BLaER1 (cell line): ENCODE measurements at regions not wholly inside any gene's neighbourhood (a gene's known extent, or its start where the extent isn't known, plus 50 kb on each side); places are given as distances from the start of the nearest gene placed in this dataset.

Source experiments
- H3K27ac ChIP-seq: shearing (Covaris generic); formaldehyde crosslinking; 2 replicates; pipeline ENCODE4 v1.8.1; 2022
- H3K27me3 ChIP-seq: shearing (Covaris generic); formaldehyde crosslinking; 2 replicates; pipeline ENCODE4 v1.8.1; 2022
- H3K36me3 ChIP-seq: shearing (Covaris generic); formaldehyde crosslinking; 2 replicates; pipeline ENCODE4 v1.8.1; 2022
- H3K4me1 ChIP-seq: shearing (Covaris generic); formaldehyde crosslinking; 2 replicates; pipeline ENCODE4 v1.8.1; 2022
- H3K4me2 ChIP-seq: shearing (Covaris generic); formaldehyde crosslinking; 2 replicates; pipeline ENCODE4 v1.8.1; 2022
- H3K4me3 ChIP-seq: shearing (Covaris generic); formaldehyde crosslinking; 2 replicates; pipeline ENCODE4 v1.8.1; 2022
- H3K9ac ChIP-seq: shearing (Covaris generic); formaldehyde crosslinking; 2 replicates; pipeline ENCODE4 v1.8.1; 2022
- H3K9me3 ChIP-seq: shearing (Covaris generic); formaldehyde crosslinking; 2 replicates; pipeline ENCODE4 v1.8.1; 2022
- H4K20me1 ChIP-seq: shearing (Covaris generic); formaldehyde crosslinking; 2 replicates; pipeline ENCODE4 v1.8.1; 2022
- Cebpa-rat ChIP-seq: shearing (Covaris generic); IDR thresholded peaks from 2 replicates; pipeline ENCODE4 v1.8.1; 2022

DNA sequence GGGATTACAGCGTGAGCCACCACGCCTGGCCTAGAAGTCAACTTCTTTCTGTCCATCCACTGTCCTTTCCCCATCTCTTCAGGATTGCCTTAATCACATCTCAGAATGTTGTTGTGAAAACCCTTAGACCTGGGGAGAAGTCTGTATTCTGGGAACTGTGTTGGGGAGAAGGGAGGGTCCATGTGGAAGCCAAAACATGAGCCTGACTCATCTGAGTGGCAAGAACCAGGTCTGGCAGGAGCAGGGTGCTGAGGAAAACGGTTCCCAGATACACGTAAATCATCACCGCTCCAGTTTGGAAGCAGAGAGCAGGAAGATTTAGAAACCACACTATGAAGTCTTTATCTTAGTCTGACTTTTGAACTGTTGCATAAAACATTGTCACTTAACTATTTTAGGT, 245.6 kb upstream of the RGS6 start:
- H3K4me2 ChIP-seq, result no peak overlapping the region
- no peak overlapping the region for H3K4me3 ChIP-seq
- H3K27ac ChIP-seq, result no peak overlapping the region
- no peaks in the 10 kb centered on the region for H4K20me1 ChIP-seq
- no peaks in the 10 kb centered on the region for H3K27me3 ChIP-seq
- TF ChIP-seq Cebpa-rat, result no peak
- no peak overlapping the region for H3K9ac ChIP-seq
- H3K9me3 ChIP-seq, result no peaks in the 10 kb centered on the region
- H3K36me3 ChIP-seq, result peaks cover 28% of the 10 kb centered on the region
- H3K4me1 ChIP-seq, result no peaks in the 10 kb centered on the region

- Histone ChIP-seq H3K9ac (no peak overlapping the region), H3K4me3 (no peak overlapping the region), H3K27ac (no peak overlapping the region), H3K9me3 (no peaks in the 10 kb centered on the region), H3K4me2 (no peak overlapping the region), H3K4me1 (no peaks in the 10 kb centered on the region), H4K20me1 (no peaks in the 10 kb centered on the region), H3K36me3 (peaks cover 28% of the 10 kb centered on the region), H3K27me3 (no peaks in the 10 kb centered on the region)
- TF ChIP-seq Cebpa-rat, result no peak
These were observed 244.9 kb upstream of the RGS6 start for GRCh38 chr14:71687166-71687831.

GRCh38 chr14:71688576-71688975, 243.7 kb upstream of the RGS6 start:
- H3K27me3 ChIP-seq, result no peaks in the 10 kb centered on the region
- TF ChIP-seq Cebpa-rat, result no peak
- no peak overlapping the region for H3K4me2 ChIP-seq
- H3K27ac ChIP-seq, result no peak overlapping the region
- H3K4me1 ChIP-seq, result no peaks in the 10 kb centered on the region
- H3K9me3 ChIP-seq, result no peaks in the 10 kb centered on the region
- no peaks in the 10 kb centered on the region for H4K20me1 ChIP-seq
- no peak overlapping the region for H3K4me3 ChIP-seq
- H3K9ac ChIP-seq, result no peak overlapping the region
- peaks cover 28% of the 10 kb centered on the region for H3K36me3 ChIP-seq

DNA sequence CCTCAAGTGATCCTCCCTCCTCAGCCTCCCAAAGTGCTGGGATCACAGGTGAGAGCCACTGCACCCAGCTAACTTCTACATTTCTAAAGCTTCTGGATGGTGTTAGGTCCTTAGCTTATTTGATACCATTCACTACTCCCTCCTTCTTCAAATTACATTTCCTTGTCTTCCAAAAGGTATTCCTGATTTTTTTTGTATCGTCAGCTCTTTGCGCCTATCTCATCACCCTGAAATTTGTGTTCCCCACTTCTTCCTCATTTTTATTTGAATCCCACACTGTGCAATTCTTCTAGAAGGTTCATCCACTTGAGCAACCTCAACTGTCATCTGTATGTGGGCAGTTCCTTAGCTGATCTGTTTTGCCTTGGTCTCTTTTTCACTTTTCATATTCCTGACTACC, 241.8 kb upstream of the RGS6 start:
- Histone ChIP-seq H3K36me3 (peaks cover 14% of the 10 kb centered on the region), H3K27me3 (no peaks in the 10 kb centered on the region), H4K20me1 (no peaks in the 10 kb centered on the region), H3K9ac (no peak overlapping the region), H3K4me3 (no peak overlapping the region), H3K4me2 (no peak overlapping the region), H3K27ac (no peak overlapping the region), H3K4me1 (no peaks in the 10 kb centered on the region), H3K9me3 (no peaks in the 10 kb centered on the region)
- TF ChIP-seq Cebpa-rat, result no peak

DNA sequence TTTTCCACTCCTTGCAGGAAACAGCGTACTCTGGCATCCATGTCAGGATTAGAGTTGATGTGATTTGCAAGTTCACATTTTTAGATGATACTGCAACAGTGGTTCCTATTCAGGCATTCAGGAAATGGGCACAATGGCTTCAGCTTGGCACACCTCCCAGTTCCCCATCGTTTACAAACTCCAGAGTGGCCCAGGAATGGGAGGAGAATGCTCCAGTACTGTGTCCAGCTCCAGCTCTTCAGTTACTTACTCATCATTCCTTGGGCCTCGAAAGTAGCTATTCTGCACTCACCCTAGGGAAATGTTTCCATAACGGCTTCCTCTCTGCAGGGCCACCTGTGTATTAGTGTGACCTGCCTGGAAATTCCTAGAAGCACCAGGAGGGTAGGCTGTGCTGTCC, 239.7 kb upstream of the RGS6 start:
- peaks cover 11% of the 10 kb centered on the region; the same call in 1 of the 2 replicates for H3K36me3 ChIP-seq
- no peaks in the 10 kb centered on the region for H4K20me1 ChIP-seq
- H3K27ac ChIP-seq, result no peak overlapping the region
- H3K4me2 ChIP-seq, result no peak overlapping the region
- H3K27me3 ChIP-seq, result no peaks in the 10 kb centered on the region
- H3K4me3 ChIP-seq, result no peak overlapping the region
- TF ChIP-seq Cebpa-rat, result no peak
- no peaks in the 10 kb centered on the region for H3K9me3 ChIP-seq
- no peak overlapping the region for H3K9ac ChIP-seq
- no peaks in the 10 kb centered on the region for H3K4me1 ChIP-seq

- Histone ChIP-seq H3K4me1 (no peaks in the 10 kb centered on the region), H3K9ac (no peak overlapping the region), H3K4me2 (no peak overlapping the region), H3K27ac (no peak overlapping the region), H3K9me3 (no peaks in the 10 kb centered on the region), H3K4me3 (no peak overlapping the region), H4K20me1 (no peaks in the 10 kb centered on the region), H3K27me3 (no peaks in the 10 kb centered on the region), H3K36me3 (peaks cover 11% of the 10 kb centered on the region; the same call in 1 of the 2 replicates)
- no peak for TF ChIP-seq Cebpa-rat
These were observed 238.8 kb upstream of the RGS6 start for GRCh38 chr14:71693381-71693780.

DNA sequence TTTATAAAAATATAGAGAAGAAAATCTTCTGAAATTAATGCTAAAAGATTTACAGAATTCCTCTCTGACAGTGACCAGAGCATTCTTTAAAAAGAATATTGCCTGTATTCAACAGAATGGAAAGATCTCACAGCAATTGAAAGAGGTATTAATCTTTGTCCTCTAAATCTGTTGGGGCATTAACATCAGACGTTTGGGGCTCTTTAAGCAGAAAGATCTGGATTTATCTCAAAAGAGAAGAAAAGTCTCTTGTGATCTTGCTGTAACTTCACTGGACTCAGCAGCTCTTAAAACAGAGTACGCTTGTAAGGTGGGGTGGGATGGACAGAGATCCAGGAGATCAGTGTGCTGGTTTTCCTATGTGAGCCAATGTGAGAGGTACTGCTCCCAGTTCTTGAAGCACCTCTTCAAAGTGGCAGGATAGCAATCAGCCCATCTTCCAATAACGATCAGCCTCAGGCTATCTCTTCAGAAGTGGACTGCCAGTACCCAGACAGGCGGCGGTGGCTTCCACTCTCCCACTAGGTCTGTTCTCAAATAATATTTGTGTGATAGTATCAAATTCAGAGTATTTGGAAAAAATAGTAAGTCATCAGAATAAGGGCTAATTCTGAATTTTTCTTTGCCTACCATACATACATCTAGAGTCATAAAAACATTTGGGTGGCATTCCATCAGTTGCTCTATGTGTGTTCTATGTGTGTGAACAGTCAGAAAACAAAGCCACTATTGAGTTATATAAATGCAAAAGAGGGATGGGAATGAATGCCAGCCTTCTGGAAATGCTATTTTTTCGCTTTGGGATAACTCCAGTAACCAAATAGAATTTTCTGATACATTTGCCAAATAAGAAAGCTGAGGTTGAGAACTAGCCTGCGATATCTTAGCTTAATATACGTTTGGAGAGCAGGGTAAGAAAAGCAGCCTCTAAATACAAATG, 237.4 kb upstream of the RGS6 start:
- no peak overlapping the region for H3K27ac ChIP-seq
- H4K20me1 ChIP-seq, result no peaks in the 10 kb centered on the region

GRCh38 chr14:71695611-71696350, 236.4 kb upstream of the RGS6 start:
- no peaks in the 10 kb centered on the region for H4K20me1 ChIP-seq
- no peak overlapping the region for H3K27ac ChIP-seq
- H3K4me1 ChIP-seq, result no peaks in the 10 kb centered on the region
- H3K4me2 ChIP-seq, result no peak overlapping the region
- TF ChIP-seq Cebpa-rat, result no peak
- H3K4me3 ChIP-seq, result no peak overlapping the region
- no peaks in the 10 kb centered on the region for H3K27me3 ChIP-seq
- no peak overlapping the region for H3K9ac ChIP-seq
- no peaks in the 10 kb centered on the region for H3K9me3 ChIP-seq
- H3K36me3 ChIP-seq, result peaks cover 5% of the 10 kb centered on the region; the same call in 1 of the 2 replicates

More for the DNA sequence above, 237.4 kb upstream of the RGS6 start:
- no peak for TF ChIP-seq Cebpa-rat
- H3K4me3 ChIP-seq, result no peak overlapping the region
- H3K4me1 ChIP-seq, result no peaks in the 10 kb centered on the region
- H3K36me3 ChIP-seq, result peaks cover 11% of the 10 kb centered on the region; the same call in 1 of the 2 replicates
- H3K9ac ChIP-seq, result no peak overlapping the region
- H3K27me3 ChIP-seq, result no peaks in the 10 kb centered on the region
- H3K9me3 ChIP-seq, result no peaks in the 10 kb centered on the region
- H3K4me2 ChIP-seq, result no peak overlapping the region

- Histone ChIP-seq H3K4me1 (no peaks in the 10 kb centered on the region), H4K20me1 (no peaks in the 10 kb centered on the region), H3K9me3 (no peaks in the 10 kb centered on the region), H3K4me2 (no peak overlapping the region), H3K4me3 (no peak overlapping the region), H3K9ac (no peak overlapping the region), H3K27ac (no peak overlapping the region), H3K27me3 (no peaks in the 10 kb centered on the region), H3K36me3 (0 out of 2 replicates have a peak, but pooled peaks cover 5% of the 10 kb centered on the region)
- TF ChIP-seq Cebpa-rat, result no peak
These were observed 234.2 kb upstream of the RGS6 start for GRCh38 chr14:71698027-71698426.

DNA sequence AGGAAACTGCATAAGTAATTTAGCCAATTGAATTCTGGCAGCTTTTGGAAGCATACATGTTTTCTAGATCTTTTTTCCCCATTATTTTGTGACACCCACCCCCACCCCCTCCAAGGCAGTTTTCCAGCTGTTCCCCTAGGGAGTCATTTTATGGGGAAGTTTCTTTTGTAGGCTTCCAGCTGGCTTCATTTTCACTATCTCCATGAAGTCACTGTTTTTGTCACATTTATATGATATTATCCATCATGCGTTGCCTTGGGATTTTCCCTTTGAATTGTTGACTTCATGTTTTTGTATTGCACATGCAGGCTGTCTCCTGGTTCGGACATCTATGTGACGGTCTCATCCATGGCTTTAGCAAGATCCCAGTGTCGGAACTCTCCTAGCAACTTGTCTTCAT, 233.6 kb upstream of the RGS6 start:
- Histone ChIP-seq H4K20me1 (no peaks in the 10 kb centered on the region), H3K4me2 (no peak overlapping the region), H3K9me3 (no peaks in the 10 kb centered on the region), H3K4me3 (no peak overlapping the region), H3K27ac (no peak overlapping the region), H3K27me3 (no peaks in the 10 kb centered on the region), H3K4me1 (no peaks in the 10 kb centered on the region), H3K9ac (no peak overlapping the region), H3K36me3 (0 out of 2 replicates have a peak, but pooled peaks cover 5% of the 10 kb centered on the region)
- TF ChIP-seq Cebpa-rat, result no peak
